KMS-11 (cell line): ENCODE measurements at regions not wholly inside any gene's neighbourhood (a gene's known extent, or its start where the extent isn't known, plus 50 kb on each side); places are given as distances from the start of the nearest gene placed in this dataset.

ENCODE experiments used
- H2AFZ ChIP-seq: fragments of 200-600 bp; sonication (generic); 2 replicates; pipeline ENCODE4 v1.6.1; 2016; ENCODE audit warnings: antibody characterized with exemption, mixed run types, low read depth
- H3K27ac ChIP-seq: fragments of 200-600 bp; sonication (generic); 2 replicates; pipeline ENCODE4 v1.6.1; 2016; ENCODE audit warnings: mild to moderate bottlenecking, mixed run types
- H3K27me3 ChIP-seq: fragments of 200-600 bp; sonication (generic); 2 replicates; pipeline ENCODE4 v1.6.1; 2017; ENCODE audit warnings: mild to moderate bottlenecking, low read depth, mixed run types, moderate library complexity; ENCODE audit not compliant: insufficient read depth
- H3K36me3 ChIP-seq: fragments of 200-600 bp; sonication (generic); 2 replicates; pipeline ENCODE4 v1.6.1; 2017; ENCODE audit warnings: mild to moderate bottlenecking, mixed run types; ENCODE audit not compliant: insufficient read depth
- H3K4me1 ChIP-seq: fragments of 200-600 bp; sonication (generic); 2 replicates; pipeline ENCODE4 v1.6.1; 2016; ENCODE audit warnings: mild to moderate bottlenecking, low read depth, mixed run types; ENCODE audit not compliant: poor library complexity, severe bottlenecking
- H3K4me2 ChIP-seq: fragments of 200-600 bp; sonication (generic); 2 replicates; pipeline ENCODE4 v1.7.0; 2016; ENCODE audit warnings: mild to moderate bottlenecking, mixed run types
- H3K4me3 ChIP-seq: fragments of 200-600 bp; sonication (generic); IDR thresholded peaks from 2 replicates; pipeline ENCODE4 v1.6.1; 2017; ENCODE audit warnings: low read depth, low read length, mixed read lengths; ENCODE audit not compliant: insufficient read depth
- H3K79me2 ChIP-seq: fragments of 200-600 bp; sonication (generic); 2 replicates; pipeline ENCODE4 v1.6.1; 2016; ENCODE audit warnings: low read depth, mixed run types; ENCODE audit not compliant: insufficient read depth
- H3K9ac ChIP-seq: fragments of 200-600 bp; sonication (generic); 2 replicates; pipeline ENCODE4 v1.6.1; 2016; ENCODE audit warnings: mild to moderate bottlenecking, mixed run types
- H4K20me1 ChIP-seq: fragments of 200-600 bp; sonication (generic); 2 replicates; pipeline ENCODE4 v1.6.1; 2016; ENCODE audit warnings: mild to moderate bottlenecking, mixed run types; ENCODE audit not compliant: insufficient read depth
- CTCF ChIP-seq: fragments of 200-600 bp; sonication (generic); conservative IDR thresholded peaks from 2 replicates; pipeline ENCODE4 v1.6.1; 2017; ENCODE audit warnings: low read depth, mild to moderate bottlenecking, antibody characterized with exemption, low read length, moderate library complexity, mixed read lengths

GRCh38 chr1:157403203-157403602, 149.1 kb downstream of the FCRL5 start:
- H3K9ac ChIP-seq: no peak overlapping the region
- no peaks in the 10 kb centered on the region for H3K27me3 ChIP-seq
- H3K36me3 ChIP-seq: no peaks in the 10 kb centered on the region
- no peak overlapping the region for H3K4me3 ChIP-seq
- peaks cover 17% of the 10 kb centered on the region for H3K4me1 ChIP-seq
- H2AFZ ChIP-seq: no peak overlapping the region
- no peaks in the 10 kb centered on the region for H3K79me2 ChIP-seq
- no peak for TF ChIP-seq CTCF
- H4K20me1 ChIP-seq: no peaks in the 10 kb centered on the region
- no peak overlapping the region for H3K27ac ChIP-seq
- H3K4me2 ChIP-seq: no peak overlapping the region

- no peaks in the 10 kb centered on the region for H3K27me3 ChIP-seq
- no peak overlapping the region for H3K27ac ChIP-seq
- H3K4me3 ChIP-seq: no peak overlapping the region
- H2AFZ ChIP-seq: no peak overlapping the region
- H3K9ac ChIP-seq: no peak overlapping the region
- H4K20me1 ChIP-seq: no peaks in the 10 kb centered on the region
- no peaks in the 10 kb centered on the region for H3K36me3 ChIP-seq
- no peak for TF ChIP-seq CTCF
- no peak overlapping the region for H3K4me2 ChIP-seq
- H3K4me1 ChIP-seq: peaks cover 17% of the 10 kb centered on the region
- H3K79me2 ChIP-seq: no peaks in the 10 kb centered on the region
Measured at GRCh38 chr1:157400766-157401165, 151.5 kb downstream of the FCRL5 start.

- Histone ChIP-seq H2AFZ (no peak overlapping the region), H3K4me3 (no peak overlapping the region), H3K27ac (no peak overlapping the region), H3K4me2 (peak overlapping the region; percentile 5; the same call in 1 of the 2 replicates), H3K4me1 (peaks cover 17% of the 10 kb centered on the region), H3K27me3 (no peaks in the 10 kb centered on the region), H3K79me2 (no peaks in the 10 kb centered on the region), H3K36me3 (no peaks in the 10 kb centered on the region), H3K9ac (no peak overlapping the region), H4K20me1 (no peaks in the 10 kb centered on the region)
- peak; percentile 46; the same call in 1 of the 2 replicates for TF ChIP-seq CTCF
Measured at GRCh38 chr1:157399984-157400382, 152.3 kb downstream of the FCRL5 start.

- peak overlapping the region; percentile 4; the same call in 1 of the 2 replicates for H3K4me2 ChIP-seq
- no peak overlapping the region for H3K9ac ChIP-seq
- H3K27ac ChIP-seq: no peak overlapping the region
- H3K27me3 ChIP-seq: no peaks in the 10 kb centered on the region
- H4K20me1 ChIP-seq: no peaks in the 10 kb centered on the region
- no peaks in the 10 kb centered on the region for H3K79me2 ChIP-seq
- no peak for TF ChIP-seq CTCF
- H3K36me3 ChIP-seq: no peaks in the 10 kb centered on the region
- H3K4me3 ChIP-seq: no peak overlapping the region
- peaks cover 17% of the 10 kb centered on the region for H3K4me1 ChIP-seq
- no peak overlapping the region for H2AFZ ChIP-seq
Measured at GRCh38 chr1:157399343-157399983, 152.9 kb downstream of the FCRL5 start.
